Calu3 (cell line): ENCODE measurements at regions not wholly inside any gene's neighbourhood (a gene's known extent, or its start where the extent isn't known, plus 50 kb on each side); places are given as distances from the start of the nearest gene placed in this dataset.

Experiments
- BruUV-seq: library from RNA; stranded (reverse); fragments of 400-500 nt; replicated peaks from 2 replicates; lab custom pipeline; 2021; lab: Mats Ljungman, UMichigan
- CTCF ChIA-PET: fragments of 300-600 bp; sonication (Branson Sonifier 250); formaldehyde crosslinking; loops from one replicate; lab custom pipeline; 2022; ENCODE audit warnings: antibody characterized with exemption; lab: Charles Lee
- DNase-seq: peaks from one replicate; pipeline ENCODE4 v3.0.0; 2022
- H3K27ac Mint-ChIP-seq: one replicate; pipeline ENCODE4 v1.8.0; 2022; ENCODE audit warnings: mixed read lengths; ENCODE audit not compliant: unreplicated experiment
- H3K27me3 Mint-ChIP-seq: one replicate; pipeline ENCODE4 v1.8.0; 2022; ENCODE audit warnings: mixed read lengths; ENCODE audit not compliant: unreplicated experiment
- H3K36me3 Mint-ChIP-seq: one replicate; pipeline ENCODE4 v1.8.0; 2022; ENCODE audit warnings: mild to moderate bottlenecking, moderate library complexity, mixed read lengths; ENCODE audit not compliant: insufficient read depth, unreplicated experiment
- H3K4me1 Mint-ChIP-seq: one replicate; pipeline ENCODE4 v1.8.0; 2022; ENCODE audit warnings: mild to moderate bottlenecking, low read depth, mixed read lengths; ENCODE audit not compliant: unreplicated experiment
- H3K4me3 Mint-ChIP-seq: one replicate; pipeline ENCODE4 v1.8.0; 2022; ENCODE audit warnings: mild to moderate bottlenecking, low read depth, moderate library complexity, mixed read lengths; ENCODE audit not compliant: unreplicated experiment
- H3K9me3 Mint-ChIP-seq: one replicate; pipeline ENCODE4 v1.8.0; 2022; ENCODE audit warnings: low read depth, mixed read lengths; ENCODE audit not compliant: unreplicated experiment
- intact Hi-C: fragments of 100-400 bp; cut with micrococcal nuclease; formaldehyde crosslinking; loops from one replicate; pipeline ENCODE4 v1.10.0; 2022; ENCODE audit not compliant: unreplicated experiment
- TF ChIP-seq, protein P1 (sequence below): fragments of 200-600 bp; IDR thresholded peaks from one replicate; pipeline ENCODE4 v1.8.0; 2022; ENCODE audit warnings: antibody characterized with exemption; ENCODE audit not compliant: unreplicated experiment

DNA sequence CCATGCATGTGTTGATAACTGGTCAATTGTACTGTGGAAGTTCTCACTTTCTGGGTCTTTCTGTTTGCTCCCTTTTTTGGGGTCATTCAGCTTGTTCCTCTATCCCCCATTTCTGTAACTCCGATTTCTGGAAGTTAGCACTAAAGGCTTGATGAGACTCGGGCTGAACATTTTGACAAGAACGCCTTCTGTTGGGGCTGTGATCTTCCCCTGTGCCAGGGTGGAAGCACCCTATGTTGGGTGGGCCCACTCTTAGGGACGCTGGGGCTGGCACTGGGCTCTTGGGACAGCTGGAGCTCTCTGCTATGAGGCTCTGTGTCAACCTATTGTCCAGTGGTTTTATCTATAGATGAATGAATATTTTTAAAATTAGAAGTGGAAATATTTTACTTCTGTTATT is 60.1 kb upstream of the FRMD1 start:
- Mint-ChIP-seq H3K27ac (no peak overlapping the region), H3K36me3 (no peaks in the 10 kb centered on the region), H3K27me3 (peaks cover 90% of the 10 kb centered on the region), H3K4me3 (no peak overlapping the region), H3K9me3 (no peaks in the 10 kb centered on the region), H3K4me1 (no peaks in the 10 kb centered on the region)
- no peak for DNase-seq
- CTCF ChIA-PET, result no interaction called here
- BruUV-seq, result no TSS peak
- intact Hi-C loops, result loop anchor here (10.0 kb wide), 1 partner anchor 74 kb away; no protein-coding TSS in a partner anchor
- TF ChIP-seq, protein P1, sequence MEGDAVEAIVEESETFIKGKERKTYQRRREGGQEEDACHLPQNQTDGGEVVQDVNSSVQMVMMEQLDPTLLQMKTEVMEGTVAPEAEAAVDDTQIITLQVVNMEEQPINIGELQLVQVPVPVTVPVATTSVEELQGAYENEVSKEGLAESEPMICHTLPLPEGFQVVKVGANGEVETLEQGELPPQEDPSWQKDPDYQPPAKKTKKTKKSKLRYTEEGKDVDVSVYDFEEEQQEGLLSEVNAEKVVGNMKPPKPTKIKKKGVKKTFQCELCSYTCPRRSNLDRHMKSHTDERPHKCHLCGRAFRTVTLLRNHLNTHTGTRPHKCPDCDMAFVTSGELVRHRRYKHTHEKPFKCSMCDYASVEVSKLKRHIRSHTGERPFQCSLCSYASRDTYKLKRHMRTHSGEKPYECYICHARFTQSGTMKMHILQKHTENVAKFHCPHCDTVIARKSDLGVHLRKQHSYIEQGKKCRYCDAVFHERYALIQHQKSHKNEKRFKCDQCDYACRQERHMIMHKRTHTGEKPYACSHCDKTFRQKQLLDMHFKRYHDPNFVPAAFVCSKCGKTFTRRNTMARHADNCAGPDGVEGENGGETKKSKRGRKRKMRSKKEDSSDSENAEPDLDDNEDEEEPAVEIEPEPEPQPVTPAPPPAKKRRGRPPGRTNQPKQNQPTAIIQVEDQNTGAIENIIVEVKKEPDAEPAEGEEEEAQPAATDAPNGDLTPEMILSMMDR, result no peak

- no peaks in the 10 kb centered on the region for H3K4me1 Mint-ChIP-seq
- H3K27ac Mint-ChIP-seq, result no peak overlapping the region
- CTCF ChIA-PET, result no interaction called here
- H3K27me3 Mint-ChIP-seq, result peaks cover 89% of the 10 kb centered on the region
- BruUV-seq, result no TSS peak
- DNase-seq, result no peak
- H3K9me3 Mint-ChIP-seq, result no peaks in the 10 kb centered on the region
- intact Hi-C loops, result loop anchor here (10.0 kb wide), 1 partner anchor 74 kb away; no protein-coding TSS in a partner anchor
- H3K36me3 Mint-ChIP-seq, result no peaks in the 10 kb centered on the region
- no peak overlapping the region for H3K4me3 Mint-ChIP-seq
- TF ChIP-seq, protein P1, result no peak
Measured at GRCh38 chr6:168138436-168138835, 59.4 kb upstream of the FRMD1 start.

GRCh38 chr6:168137024-168137423 is 58.0 kb upstream of the FRMD1 start:
- TF ChIP-seq, protein P1, result no peak
- Mint-ChIP-seq H3K27ac (no peak overlapping the region), H3K4me1 (no peaks in the 10 kb centered on the region), H3K27me3 (peaks cover 84% of the 10 kb centered on the region), H3K9me3 (no peaks in the 10 kb centered on the region), H3K4me3 (no peak overlapping the region), H3K36me3 (no peaks in the 10 kb centered on the region)
- BruUV-seq, result no TSS peak
- DNase-seq, result no peak
- CTCF ChIA-PET, result no interaction called here
- intact Hi-C loops, result loop anchor here (10.0 kb wide), 1 partner anchor 72 kb away; no protein-coding TSS in a partner anchor

DNA sequence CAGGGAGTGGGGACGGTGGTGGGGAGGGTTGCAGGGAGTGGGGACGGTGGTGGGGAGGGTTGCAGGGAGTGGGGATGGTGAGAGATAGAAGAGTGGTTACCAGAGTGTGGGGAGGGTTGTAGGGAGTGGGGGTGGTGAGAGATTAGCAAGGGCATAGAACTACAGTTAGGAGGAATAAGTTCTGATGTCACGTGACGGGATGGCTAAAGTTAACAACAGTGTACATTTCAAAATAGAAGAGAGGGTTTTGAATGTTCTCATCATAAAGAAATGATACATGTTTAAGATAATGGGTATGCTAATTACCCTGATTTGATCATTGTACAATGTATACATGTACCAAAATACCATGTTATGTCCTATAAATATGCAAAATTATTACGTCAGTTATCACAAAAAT is 57.6 kb upstream of the FRMD1 start:
- Mint-ChIP-seq H3K9me3 (no peaks in the 10 kb centered on the region), H3K27ac (no peak overlapping the region), H3K4me3 (no peak overlapping the region), H3K27me3 (peaks cover 84% of the 10 kb centered on the region), H3K36me3 (no peaks in the 10 kb centered on the region), H3K4me1 (no peaks in the 10 kb centered on the region)
- intact Hi-C loops, result loop anchor here (10.0 kb wide), 1 partner anchor 72 kb away; no protein-coding TSS in a partner anchor
- CTCF ChIA-PET, result interaction anchor here (0.6 kb wide), 1 partner anchor 108 kb away, joined by 6 read pairs; no protein-coding TSS in a partner anchor
- no peak for DNase-seq
- BruUV-seq, result no TSS peak
- TF ChIP-seq, protein P1, result no peak
